Activated CD8-positive, alpha-beta memory T cell treated with anti-CD3 and anti-CD28 coated beads, Interleukin-2, amount 50 U/mL, for 1 hour (primary cell): ENCODE measurements at regions not wholly inside any gene's neighbourhood (a gene's known extent, or its start where the extent isn't known, plus 50 kb on each side); places are given as distances from the start of the nearest gene placed in this dataset.

Experiments
- DNase-seq: peaks from one replicate; pipeline ENCODE4 v3.0.0-alpha.2; 2020; ENCODE audit errors: extremely low read depth

DNA sequence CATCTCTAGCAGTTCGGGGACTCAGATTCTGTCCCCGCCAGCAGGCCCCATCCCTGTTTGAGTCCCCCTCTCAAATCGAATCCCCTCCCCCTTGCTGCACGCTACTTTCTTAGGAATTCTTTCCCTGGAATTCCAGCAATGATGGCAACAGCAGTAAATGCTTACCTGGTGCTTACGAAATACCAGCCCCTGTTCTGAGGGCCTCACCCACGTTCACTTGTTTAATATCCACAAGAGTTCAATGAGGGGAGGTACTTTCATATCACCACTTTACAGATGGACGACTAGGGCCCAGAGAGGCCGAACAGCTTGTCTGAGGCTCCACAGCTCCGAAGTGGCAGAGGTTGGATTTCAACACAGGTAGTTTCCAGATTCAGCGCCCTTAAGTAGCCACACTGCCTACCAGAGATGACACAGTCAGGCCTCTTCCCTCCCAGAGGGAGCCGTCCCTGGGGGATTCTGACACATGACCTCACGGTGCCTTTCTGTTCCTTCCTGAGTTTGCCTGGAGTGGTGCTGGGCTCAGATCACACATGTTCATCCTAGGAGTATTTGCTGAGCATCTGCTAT, 120.7 kb upstream of the GSE1 start:
- DNase-seq: no peak

DNA sequence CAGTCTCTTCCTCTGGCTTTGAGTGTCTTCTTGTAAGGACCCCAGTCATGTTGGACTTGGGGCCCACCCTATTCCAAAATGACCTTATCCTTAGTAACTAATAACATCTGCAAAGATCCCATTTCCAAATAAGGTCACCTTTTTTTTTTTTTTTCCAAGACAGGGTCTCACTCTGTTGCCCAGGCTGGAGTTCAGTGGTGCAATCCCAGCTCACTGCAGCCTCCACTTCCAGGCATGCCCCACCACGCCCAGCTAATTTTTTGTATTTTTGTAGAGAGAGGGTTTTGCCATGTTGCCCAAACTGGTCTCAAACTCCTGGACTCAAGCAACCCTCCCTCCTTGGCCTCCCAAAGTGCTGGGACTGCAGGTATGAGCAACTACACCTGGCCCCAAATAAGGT, 118.8 kb upstream of the GSE1 start:
- DNase-seq: no peak

DNA sequence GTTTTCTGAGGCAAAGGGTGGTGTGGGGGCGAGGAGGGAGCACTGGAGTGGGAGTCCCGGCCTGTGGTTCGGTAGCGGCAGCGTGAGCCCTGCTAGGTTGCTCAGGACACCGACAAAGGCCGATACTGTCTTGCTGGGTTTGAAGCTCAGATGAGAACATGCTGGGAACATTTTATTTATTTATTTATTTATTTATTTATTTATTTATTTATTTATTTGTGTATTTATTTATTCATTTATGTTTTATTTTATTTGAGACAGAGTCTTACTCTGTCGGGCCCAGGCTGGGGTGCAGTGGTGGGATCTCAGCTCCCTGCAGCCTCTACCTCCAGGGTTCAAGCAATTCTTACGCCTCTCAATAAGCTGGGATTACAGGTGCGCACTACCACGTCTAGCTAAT, 117.9 kb upstream of the GSE1 start:
- DNase-seq: no peak

DNA sequence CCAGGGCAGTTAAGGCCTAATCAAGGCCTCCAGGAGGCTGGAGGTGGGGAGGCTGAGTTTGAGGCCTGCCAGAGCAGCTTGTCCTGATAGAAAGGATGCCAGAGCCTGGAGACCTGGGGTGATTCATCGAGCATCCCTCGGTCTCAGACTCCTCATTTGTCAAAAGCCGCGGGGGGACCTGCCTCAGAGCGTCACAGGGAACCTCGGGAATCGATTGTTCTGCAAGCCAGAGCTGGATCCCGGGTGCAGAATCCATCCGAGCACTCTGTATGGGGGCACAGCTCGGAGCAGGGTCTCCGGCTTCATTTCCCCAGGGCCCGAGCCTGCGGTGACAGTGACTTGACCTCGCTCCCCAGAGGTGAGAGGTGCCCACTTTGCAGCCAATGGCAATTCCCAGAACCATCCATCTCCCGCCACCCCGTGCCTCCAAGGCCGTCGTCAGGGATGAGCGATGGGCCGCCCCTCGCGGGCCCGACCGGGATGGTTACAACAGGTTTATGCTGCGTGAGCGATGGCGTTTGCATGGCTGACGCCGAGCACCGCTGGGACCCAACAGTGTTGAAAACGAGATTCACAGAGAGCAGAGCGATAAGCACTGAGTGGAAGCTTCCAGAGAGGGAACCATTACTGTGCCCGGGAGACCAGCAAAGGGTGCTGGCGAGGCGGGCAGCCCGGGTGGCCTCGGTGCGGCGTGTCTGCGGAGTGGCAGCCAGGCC, 117.1 kb upstream of the GSE1 start:
- DNase-seq: no peak

DNA sequence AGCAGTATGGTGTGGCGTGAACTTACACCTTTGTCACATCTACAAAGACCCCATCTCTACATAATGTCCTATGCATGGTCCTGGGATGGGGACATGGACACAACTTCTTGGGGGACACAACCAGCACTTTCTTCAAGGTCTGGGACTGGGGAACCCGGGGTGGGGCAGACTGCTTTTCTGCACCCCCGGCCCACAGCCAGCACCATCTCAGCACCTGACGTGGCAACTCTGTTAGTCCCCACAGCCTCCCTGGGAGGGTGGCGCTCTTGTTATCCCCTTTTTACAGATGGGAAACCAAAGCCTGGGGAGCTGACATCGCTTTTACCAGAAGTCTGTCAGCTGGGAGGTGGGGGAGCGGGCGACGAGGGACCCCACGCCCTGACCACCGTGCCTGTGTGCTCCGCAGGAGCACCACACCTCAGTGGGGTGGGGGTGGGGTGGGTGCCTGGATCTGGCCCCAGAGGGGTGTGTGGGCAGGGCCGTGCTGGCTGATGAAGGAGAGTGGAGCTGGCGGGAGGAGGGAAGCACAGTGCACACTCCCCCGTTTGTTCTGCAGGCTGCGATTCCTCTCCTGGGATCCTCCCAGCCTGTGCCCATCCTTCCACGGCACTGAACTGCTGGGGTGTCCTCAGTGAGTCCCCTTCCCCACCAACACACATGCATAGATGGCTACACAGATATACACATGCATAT, 115.4 kb upstream of the GSE1 start:
- DNase-seq: no peak

DNA sequence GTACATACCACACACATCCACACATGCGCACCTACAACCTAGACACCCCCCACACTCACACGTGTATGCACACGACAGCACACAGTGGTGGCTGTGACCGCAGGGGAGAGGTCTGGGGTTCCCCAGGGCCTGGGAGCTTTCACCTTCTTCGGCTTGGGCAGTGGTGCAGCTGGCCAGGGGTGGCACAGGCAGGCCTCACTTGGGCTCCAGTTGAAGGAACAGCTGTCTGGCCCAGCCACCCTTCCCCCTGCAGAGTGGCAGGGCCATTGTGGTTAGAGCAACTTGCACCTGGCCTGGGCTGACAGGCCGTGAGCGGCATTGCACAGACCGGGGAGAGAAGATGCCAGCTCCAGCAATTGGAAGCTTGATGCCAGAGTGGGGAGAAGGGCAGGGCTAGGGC, 114.5 kb upstream of the GSE1 start:
- no peak for DNase-seq

DNA sequence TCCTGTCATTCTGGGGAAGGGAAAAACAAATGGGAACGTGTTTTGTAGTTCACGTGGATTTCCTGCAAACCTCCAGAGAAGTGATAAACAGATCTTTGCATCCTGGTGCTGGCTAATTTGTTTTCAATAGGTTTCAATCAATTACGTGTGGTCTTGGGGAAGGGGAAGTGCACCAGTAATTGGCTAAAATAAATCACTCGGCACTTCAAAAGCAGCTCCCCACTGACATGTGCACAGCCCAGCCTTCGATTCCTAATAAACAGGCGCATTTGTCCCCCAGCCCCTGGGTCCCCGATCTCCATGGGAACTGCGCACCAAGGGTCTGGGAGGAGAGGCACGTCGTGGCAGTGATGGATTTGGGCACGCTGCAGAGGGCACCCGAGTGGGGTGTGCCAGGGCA, 112.9 kb upstream of the GSE1 start:
- no peak for DNase-seq

DNA sequence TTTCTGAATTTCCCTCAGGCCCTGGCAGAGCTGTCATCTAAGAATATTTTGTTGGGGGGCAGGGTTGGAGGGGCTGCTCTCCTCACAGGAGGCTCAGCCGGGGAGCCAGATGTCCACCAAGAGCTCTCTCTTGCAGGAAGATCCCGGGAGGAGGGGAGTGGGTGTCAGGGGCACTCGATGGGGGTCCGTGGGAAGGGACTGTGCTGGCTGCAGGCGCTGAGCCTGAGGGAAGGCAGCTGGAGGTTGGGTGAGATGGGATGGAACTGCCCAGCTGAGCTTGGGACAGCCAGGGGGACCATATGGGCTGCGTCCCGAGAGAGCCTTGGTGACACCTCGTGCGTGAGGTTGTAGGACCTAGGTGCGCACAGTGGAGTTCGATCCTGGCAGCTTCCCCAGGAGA, 111.2 kb upstream of the GSE1 start:
- DNase-seq: no peak

DNA sequence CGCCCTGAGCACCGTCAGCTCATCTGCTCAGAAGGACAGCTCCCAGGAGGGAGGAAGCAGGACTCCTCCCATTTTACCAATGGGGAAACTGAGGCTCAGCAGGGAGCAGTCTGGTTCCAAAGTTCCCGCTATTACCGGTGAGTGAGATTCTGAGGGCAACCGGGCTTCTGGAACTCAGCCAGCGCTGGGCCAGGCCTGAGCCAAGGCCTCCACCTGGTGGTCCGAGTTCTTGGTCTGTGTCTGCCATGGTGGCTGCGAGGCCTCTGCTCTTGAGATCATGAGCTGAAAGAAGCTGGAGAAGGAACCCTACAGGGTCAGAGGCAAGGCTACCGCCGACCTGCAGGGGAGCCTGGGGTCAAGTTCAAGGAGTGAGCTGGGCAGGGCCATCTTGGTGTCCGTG, 110.8 kb upstream of the GSE1 start:
- no peak for DNase-seq

DNA sequence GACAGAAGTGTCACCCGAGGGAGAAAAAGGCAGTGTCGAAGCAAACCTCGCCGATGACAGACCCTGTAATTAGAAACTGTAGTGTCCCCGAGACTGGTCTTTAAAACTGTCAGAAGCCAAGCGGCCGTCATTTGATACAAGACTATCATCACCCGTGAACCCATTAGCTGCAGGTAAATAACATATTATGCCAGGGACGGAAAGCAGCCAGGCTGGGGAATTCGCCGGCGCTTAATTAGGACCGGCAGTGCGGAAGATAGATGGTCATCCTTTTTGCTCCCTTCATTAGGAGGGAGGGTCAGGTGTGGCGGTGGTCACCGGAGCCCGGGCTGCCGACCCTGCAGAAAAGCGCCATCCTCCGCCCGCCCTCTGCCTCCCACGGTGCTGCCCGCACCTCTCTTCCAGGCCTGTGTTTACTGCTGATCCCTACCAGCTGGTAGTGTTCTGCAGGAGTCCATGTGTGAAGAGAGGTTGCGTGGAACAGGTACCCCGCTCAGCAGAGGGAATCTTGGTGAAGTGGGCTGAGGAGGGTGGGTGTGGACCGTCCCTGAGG, 109.4 kb upstream of the GSE1 start:
- DNase-seq: no peak

DNA sequence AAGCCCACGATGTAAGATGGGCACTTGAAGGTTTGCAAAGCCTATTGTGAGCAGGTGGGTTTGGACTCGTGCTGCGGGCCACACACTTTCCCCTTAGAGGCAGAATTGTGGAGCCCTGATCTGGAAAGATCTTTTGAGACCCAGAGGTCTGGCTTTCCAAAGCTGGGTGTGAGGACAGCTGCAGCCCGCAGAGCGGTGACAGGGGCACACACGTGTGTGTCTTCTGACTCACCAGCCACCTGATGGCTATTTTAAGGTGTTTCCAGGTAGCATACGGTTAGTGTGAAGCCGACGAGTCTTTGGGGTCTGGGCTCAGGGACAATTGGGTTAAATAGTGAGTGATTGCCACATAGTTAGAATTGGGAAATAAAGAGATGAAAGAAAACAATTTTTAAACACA, 108.9 kb upstream of the GSE1 start:
- no peak for DNase-seq

DNA sequence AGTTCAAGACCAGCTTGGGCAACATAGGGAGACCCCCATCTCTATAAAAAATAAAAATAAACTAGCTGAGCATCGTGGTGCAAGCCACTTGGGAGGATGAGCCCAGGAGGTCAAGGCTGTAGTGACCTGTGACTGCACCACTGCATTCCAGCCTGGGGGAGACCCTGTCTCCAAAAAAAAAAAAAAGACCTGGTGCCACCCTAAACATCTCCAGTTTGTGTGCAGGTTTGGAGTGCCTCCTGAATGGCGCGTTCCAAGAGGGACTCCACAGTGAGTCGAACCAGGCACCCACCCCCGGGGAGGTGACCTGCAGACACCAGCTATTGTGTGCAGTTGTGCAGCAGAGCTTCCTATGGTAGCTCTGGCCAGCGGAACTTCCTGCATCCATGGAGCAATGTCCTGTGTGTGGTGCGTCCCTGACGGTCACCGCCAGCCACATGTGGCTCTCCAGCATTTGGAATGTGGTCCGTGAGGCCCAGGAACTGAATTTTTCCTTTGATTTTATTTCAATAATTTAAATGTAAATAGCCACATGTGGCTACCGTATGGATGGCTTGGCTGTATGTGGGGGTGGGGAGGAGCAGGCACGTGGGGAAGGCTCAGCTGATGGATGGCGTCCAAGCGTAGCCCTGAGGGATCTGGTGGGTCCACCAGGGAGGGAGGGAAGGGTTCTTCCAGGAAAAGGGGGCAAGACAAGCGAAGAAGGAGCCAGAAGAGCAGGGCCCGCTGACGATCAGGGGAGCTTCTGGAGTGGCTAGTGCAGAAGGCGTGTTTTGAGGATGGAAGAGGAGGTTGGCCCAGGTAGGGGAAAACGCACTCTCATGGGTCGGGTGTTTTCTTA, 107.1 kb upstream of the GSE1 start:
- no peak for DNase-seq

DNA sequence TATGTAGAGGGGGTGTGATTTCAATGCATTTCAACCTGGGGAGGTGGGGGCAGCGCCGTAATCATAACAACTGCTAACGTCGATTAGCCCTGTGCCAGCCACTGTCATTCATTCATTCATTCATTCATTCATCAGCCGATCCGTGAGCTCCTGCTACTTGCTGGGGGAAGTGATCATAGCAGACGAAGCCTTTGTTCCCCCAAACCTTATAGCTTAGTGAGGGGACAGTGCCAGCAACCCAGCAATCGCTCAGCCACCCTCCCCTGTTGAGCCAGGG, 106.5 kb upstream of the GSE1 start:
- no peak for DNase-seq

DNA sequence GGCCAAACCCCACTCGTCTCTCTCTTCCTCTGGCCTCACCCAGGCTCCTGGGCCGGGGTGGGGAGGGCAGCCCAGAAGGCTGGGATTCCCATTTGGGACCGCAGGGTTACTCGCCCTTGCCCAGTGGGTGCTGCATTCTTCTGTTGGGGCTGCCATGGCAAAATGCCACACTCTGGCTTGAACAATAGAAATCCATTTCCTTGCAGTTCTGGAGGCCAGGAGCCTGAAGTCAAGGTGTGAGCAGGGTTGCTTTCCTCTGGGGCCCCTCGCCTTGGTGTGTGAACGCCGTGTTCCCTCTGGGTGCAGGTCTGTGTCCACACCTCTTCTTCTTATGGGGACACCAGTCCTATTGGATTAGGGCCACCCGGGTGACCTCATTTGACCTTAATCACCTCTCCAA, 105.8 kb upstream of the GSE1 start:
- no peak for DNase-seq

DNA sequence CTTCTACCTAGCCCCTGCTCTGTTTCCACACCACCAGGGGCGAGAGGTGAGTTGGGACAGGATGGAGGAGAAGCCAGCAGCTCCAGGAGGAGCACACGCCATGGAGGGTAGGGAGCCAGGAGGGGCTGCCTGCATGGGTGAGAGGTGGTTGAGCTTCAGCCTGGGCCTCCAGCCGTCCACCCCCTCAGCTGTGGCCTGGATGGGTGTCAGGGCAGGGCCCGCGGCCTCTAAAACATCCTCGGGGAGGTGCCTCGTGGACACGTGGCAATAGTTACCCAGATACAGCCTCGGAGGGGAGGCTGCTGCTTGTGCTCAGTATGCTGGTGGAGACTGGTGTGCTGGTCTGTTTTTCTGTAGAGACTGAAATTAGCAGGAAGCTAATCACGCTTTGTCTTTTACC, 104.7 kb upstream of the GSE1 start:
- no peak for DNase-seq

DNA sequence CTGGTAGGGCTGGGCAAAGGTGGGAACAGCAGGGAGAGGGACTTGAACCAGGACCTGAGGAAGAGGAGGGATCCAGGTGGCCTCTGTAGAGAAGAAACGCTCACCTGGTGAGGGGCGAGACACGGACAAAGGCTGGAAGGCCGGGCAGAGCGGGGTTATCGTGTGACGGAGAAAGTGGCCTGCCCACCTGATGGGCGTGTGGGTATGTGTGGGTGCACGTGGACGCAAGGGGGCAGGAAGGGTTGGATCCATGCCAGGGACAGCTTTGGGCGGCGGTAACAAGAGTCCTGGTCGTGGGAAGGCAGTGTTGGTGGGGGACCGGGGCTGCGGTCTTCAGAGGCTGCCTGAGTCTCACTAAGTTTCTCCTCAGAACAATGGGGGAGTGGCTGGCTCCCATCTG, 104.1 kb upstream of the GSE1 start:
- DNase-seq: no peak

DNA sequence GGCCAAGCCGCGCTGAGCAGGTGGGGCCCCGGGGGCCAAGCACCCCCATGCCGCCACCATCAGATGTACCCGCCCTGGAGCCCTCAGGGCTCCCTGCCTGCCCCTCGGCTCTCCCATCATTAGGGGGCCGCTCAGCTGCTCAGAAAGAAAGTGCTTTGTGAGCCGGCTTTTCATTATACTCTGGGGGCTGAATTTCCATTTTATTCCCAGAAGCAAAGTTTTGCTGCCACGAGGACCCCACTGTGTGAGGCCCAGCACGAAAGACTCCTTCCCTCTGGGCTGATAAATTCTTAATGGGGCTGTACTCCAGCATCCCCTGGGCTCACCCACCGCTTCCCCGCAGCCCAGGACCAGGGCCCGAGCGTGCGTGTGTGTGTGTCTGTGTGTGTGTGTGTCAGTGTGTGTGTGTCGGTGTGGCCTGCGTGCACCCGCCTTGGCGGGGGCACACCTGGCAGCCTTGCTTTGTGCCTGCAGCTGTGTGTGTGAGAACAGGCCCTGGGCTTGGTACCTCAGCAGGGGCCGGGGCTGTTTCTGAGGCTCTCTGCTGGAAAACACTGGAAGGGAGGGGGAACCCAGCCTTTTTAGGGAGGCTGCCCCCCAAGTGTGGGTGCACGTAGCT, 103.0 kb upstream of the GSE1 start:
- DNase-seq: no peak

DNA sequence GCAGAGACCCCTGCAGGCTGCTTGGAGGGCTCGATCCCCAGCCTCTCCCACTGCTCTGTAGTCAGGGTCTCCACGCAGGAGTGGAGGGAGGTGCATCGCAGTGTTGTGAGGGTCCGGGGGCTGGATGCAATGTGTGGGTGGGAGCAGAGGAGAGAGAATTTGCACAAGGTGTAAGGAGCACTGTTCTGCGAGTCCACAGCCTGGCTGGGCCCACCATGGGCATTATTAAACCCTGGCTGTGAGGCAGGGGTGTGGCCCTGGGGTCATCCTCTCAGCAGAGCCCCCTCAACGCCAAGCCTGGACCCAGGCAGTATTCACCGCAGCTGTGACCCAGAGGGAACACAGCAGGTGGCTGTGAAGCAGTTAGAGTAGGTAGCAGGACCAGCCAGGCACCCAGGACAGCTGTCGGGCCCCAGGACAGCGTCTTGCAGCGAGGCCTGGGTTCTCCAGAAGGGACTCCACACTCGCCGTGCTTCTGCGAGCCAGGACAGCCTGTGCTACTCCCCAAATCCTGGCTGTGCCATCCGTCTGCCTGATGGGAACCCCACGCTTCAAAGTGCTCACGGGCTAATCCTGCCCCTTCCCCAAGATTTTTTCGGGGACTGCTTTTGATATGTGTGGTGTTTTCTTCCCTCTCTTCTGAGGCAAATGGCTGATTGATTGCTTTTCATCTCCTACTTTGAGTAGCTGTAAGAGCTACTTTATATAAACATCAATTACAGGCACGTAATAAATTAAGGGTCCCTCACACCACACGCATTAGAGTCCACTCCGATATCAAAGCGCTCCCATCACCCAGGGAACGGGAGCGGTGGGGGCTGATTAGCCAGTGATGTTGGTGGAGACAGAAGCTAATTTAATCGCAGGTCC, 100.9 kb upstream of the GSE1 start:
- DNase-seq: no peak

DNA sequence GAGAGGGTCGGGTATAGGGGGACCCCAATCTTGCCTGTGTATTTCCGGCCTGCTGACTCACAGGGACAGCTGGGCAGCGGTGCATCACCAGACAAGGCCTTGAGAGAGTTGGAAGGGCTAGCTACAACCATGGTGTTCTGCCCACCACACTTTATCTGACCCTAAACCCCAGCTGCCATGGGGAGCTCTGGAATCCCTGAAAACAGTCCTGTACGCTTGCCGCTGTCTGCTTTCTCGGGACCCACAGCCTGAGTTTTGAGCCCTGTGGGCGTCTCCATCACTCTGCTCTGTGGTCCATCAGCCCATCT, 100.4 kb upstream of the GSE1 start:
- no peak for DNase-seq

DNA sequence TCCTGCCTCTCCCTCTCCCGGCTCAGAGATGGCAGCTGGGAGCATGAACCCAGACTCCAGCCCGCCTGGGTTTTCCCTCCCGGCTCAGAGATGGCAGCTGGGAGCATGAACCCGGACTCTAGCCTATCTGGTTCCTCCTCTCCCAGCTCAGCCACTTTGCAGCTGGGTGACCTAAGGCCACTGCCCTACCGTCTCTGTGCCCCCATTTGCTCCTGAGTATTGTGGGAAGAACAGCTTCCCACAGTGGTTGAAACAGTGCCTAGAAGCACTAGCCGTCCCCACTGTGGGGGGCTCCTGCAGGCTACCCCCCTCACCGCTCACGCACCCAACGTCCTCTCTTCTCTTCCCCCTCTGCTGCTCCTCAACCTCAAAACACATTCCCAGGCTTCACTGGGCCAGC, 99.9 kb upstream of the GSE1 start:
- no peak for DNase-seq

DNA sequence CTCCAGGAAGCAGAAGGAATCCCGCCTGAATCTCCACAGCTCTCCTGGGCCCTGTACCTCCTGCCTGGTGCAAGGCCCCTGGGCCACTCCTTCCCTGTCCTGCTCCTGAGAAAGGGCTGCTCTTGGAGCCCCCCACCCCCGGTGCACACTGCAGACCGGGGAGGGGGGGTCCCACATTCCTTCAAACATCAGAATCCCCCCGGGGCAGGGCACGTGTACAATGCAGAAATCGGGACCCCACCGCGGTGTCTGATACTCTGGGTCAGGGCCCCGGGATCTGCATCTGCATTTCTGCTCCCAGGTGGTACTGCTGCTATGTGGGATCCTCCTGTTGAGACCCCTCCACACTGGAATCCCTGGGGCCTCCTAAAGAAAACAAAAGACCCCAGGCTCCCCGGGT, 99.5 kb upstream of the GSE1 start:
- no peak for DNase-seq

DNA sequence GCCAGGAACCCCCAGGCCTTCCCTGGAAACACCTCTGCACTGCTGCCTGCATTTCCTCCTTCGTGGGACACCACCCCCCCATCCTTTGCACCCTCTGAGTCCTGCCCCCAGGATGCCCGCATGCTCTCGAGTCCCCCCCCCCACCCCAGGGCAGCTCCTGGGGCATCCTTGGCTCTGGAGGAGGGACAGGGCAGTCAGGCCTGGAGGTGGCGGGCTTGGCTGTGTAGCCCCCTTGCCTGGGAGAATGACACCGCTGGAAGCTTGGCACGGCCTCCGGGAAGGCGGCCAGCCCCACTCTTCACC, 98.9 kb upstream of the GSE1 start:
- DNase-seq: no peak
